Heart right ventricle (tissue), 16 donors: ENCODE measurements at regions not wholly inside any gene's neighbourhood (a gene's known extent, or its start where the extent isn't known, plus 50 kb on each side); places are given as distances from the start of the nearest gene placed in this dataset.
"Not testable (repeated sequence)": the region's sequence is repeated elsewhere in the genome, so short reads cannot be mapped to it uniquely, and the experiment has no call there.

Experiments used
- ATAC-seq, 8 donors: fragments of 200-7000 bp; cut with Tn5 transposase; one replicate each; pipeline ENCODE4 v1.9.1; 2020; ENCODE audit warnings: mild to moderate bottlenecking in 8 of 8, moderate library complexity in 8 of 8, moderate number of reproducible peaks in 1 of 8
- DNase-seq, 2 donors: peaks; one replicate each; pipeline ENCODE4 v3.0.0-alpha.2; 2020
- H3K27ac ChIP-seq, 10 donors: fragments of 200-600 bp; sonication (generic) in 2 of 10; one replicate each; pipeline versions ENCODE4 v1.5.0 to v1.8.0; 2020 to 2022; ENCODE audit warnings: mild to moderate bottlenecking in 3 of 10
- H3K27me3 ChIP-seq, 7 donors: fragments of 200-600 bp; one replicate each; pipeline ENCODE4 v1.8.0; 2021 to 2022; ENCODE audit warnings: mild to moderate bottlenecking in 2 of 7
- H3K36me3 ChIP-seq, 9 donors: fragments of 200-600 bp; sonication (generic) in 1 of 9; one replicate each; pipeline versions ENCODE4 v1.5.0 to v1.8.0; 2020 to 2022; ENCODE audit warnings: mild to moderate bottlenecking in 2 of 9
- H3K4me1 ChIP-seq, 9 donors: fragments of 200-600 bp; sonication (generic) in 1 of 9; one replicate each; pipeline versions ENCODE4 v1.5.0 to v1.8.0; 2020 to 2022; ENCODE audit warnings: mild to moderate bottlenecking in 4 of 9
- H3K4me3 ChIP-seq, 10 donors: fragments of 200-600 bp; sonication (generic) in 2 of 10; one replicate each; pipeline versions ENCODE4 v1.5.0 to v1.8.0; 2020 to 2022; ENCODE audit warnings: mild to moderate bottlenecking in 7 of 10, moderate library complexity in 2 of 10
- H3K9me3 ChIP-seq, 11 donors: fragments of 200-600 bp in 10 of 11; sonication (generic) in 2 of 11; one replicate each; pipeline versions ENCODE4 v1.5.0 to v1.8.0; 2013 to 2022; ENCODE audit warnings: mild to moderate bottlenecking in 2 of 11, control low read depth in 1 of 11, moderate library complexity in 1 of 11
- WGBS, 2 donors: extraction: QIAGEN DNeasy Blood & Tissue Kit; methylation state at CpG; one replicate each; pipeline ENCODE4 v1.1.7; 2013; ENCODE audit warnings: inconsistent platforms in 1 of 2; 5-methylcytosine and 5-hydroxymethylcytosine counted together
- intact Hi-C, 10 donors: fragments of 100-400 bp; cut with DNase I; formaldehyde crosslinking; loops; one replicate each; pipeline versions ENCODE4 v1.11.1 to v1.14.2; 2022
- TF ChIP-seq, protein P1 (sequence below), 9 donors: fragments of 200-600 bp; sonication (generic) in 2 of 9; IDR thresholded peaks; one replicate each; pipeline versions ENCODE4 v1.5.0 to v1.8.0; 2021 to 2022; ENCODE audit warnings: antibody characterized with exemption in 9 of 9, mild to moderate bottlenecking in 5 of 9, moderate library complexity in 1 of 9
- donor health status: Arrhythmogenic right ventricular cardiomyopathy.
- donor health status: ischemic (EF 13 %, LVEDD 7.1; RV severe dilation, severe dysfunction).
- donor health status: healthy with polysubstance abuse.
- donor health status: DM: no; HTN: yes; CAD: no.
- donor health status: DM: no; HTN: no; CAD: no.
- donor health status: ischemic (EF 25% LVEDD 6.9; RV normal size, moderate dysfunction).
- donor health status: ischemic (EF 25% LVEDD 5.7; RV mildly dilated, moderate dysfunction).
- donor health status: healthy.
- donor health status: DM: yes; HTN: yes; CAD: no.
- donor health status: Ischemic cardiomyopathy.
- donor health status: ischemic (EF 35%, LVEDD 5.7; RV mildly dilated, moderate dysfunction).
- donor health status: nonischemic (EF 11% LVEDD 7.7; RV severe dilation, severe dysfunction).
- donor health status: DM: yes; HTN: yes; CAD: no.
- donor health status: PGD.
- donor health status: ischemic (EF 29% LVEDD 5.4; RV normal size, mild dysfunction).
- donor health status: nonischemic (EF 23%, LVEDD 6.1; RV moderate dilation, normal function).

- intact Hi-C loops: no loop called here
- no peak overlapping the region for H3K4me3 ChIP-seq
- TF ChIP-seq, protein P1, sequence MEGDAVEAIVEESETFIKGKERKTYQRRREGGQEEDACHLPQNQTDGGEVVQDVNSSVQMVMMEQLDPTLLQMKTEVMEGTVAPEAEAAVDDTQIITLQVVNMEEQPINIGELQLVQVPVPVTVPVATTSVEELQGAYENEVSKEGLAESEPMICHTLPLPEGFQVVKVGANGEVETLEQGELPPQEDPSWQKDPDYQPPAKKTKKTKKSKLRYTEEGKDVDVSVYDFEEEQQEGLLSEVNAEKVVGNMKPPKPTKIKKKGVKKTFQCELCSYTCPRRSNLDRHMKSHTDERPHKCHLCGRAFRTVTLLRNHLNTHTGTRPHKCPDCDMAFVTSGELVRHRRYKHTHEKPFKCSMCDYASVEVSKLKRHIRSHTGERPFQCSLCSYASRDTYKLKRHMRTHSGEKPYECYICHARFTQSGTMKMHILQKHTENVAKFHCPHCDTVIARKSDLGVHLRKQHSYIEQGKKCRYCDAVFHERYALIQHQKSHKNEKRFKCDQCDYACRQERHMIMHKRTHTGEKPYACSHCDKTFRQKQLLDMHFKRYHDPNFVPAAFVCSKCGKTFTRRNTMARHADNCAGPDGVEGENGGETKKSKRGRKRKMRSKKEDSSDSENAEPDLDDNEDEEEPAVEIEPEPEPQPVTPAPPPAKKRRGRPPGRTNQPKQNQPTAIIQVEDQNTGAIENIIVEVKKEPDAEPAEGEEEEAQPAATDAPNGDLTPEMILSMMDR (IDR thresholded peaks at IDR 0.05): no peak
- peaks cover 0 to 5% (median 0%) of the 10 kb centered on the region in 7 donors for H3K27me3 ChIP-seq
- DNase-seq (no peak), ATAC-seq (no peak)
- no peaks in the 10 kb centered on the region for H3K9me3 ChIP-seq
- WGBS, 2 donors: 30 to 53% methylated on average over 2 of the region's 2 CpGs
- H3K27ac ChIP-seq: no peak overlapping the region
- H3K36me3 ChIP-seq: no peaks in the 10 kb centered on the region
- no peaks in the 10 kb centered on the region for H3K4me1 ChIP-seq
These were observed 92.2 kb upstream of the TRPC7 start for GRCh38 chr5:136457390-136458013.

- intact Hi-C loops: no loop called here
- Histone ChIP-seq H3K27ac (no peak overlapping the region), H3K9me3 (peaks cover 0 to 7% (median 0%) of the 10 kb centered on the region in 11 donors), H3K27me3 (peaks cover 0 to 5% (median 0%) of the 10 kb centered on the region in 7 donors), H3K36me3 (no peaks in the 10 kb centered on the region), H3K4me3 (no peak overlapping the region), H3K4me1 (no peaks in the 10 kb centered on the region)
- TF ChIP-seq, protein P1 (IDR thresholded peaks at IDR 0.05): no peak
- no peak for DNase-seq
- WGBS, 2 donors: 50 to 58% methylated on average over 1 of the region's 1 CpG
- ATAC-seq: no peak
These were observed 90.1 kb upstream of the TRPC7 start for GRCh38 chr5:136455409-136455808.

DNA sequence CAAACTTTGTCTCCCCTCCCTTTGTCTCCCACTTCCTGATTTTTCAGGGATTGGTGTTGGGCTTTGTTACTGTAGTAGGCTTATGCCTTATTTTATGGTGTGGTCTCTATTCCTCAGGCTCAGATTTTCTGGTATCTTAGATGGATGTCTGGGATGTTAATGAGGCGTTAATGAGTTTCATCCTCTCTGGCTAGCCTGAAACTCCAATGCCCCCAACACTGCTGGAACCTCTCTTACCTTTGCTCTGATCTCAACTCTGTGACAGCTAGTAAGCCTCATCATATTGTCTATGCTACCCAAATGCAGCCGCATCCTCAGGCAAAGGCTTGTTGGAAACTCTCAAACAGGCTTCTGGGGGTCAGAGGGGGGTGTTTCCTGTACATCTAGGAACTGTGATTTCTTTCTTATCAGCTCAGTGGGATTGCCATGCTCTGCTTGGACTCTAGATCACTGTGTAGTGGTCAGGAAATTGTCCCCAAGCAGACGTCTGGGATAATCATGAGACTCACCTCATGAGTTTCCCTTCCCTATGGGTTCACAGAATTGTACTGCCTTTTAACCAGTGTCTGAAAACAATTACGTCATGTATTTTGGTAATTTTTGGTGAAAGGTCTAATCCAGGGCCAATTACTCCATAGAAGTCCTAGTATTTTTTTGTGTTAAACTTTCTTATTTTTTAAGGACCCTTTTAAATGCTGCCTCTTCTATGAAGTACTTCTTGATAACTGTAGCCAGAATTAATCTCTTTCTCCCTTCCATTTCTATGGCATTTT is 88.8 kb upstream of the TRPC7 start:
- no peak overlapping the region for H3K4me3 ChIP-seq
- ATAC-seq (no peak), DNase-seq (no peak)
- no peak overlapping the region for H3K27ac ChIP-seq
- peaks cover 0 to 4% (median 0%) of the 10 kb centered on the region in 7 donors for H3K27me3 ChIP-seq
- peaks cover 0 to 7% (median 0%) of the 10 kb centered on the region in 11 donors for H3K9me3 ChIP-seq
- TF ChIP-seq, protein P1 (IDR thresholded peaks at IDR 0.05): no peak
- intact Hi-C loops: no loop called here
- WGBS, 2 donors: 49 to 50% methylated on average over 4 of the region's 4 CpGs
- no peaks in the 10 kb centered on the region for H3K36me3 ChIP-seq
- H3K4me1 ChIP-seq: no peaks in the 10 kb centered on the region

- ATAC-seq: no peak
- no peak overlapping the region for H3K27ac ChIP-seq
- intact Hi-C loops: no loop called here
- H3K4me1 ChIP-seq: no peaks in the 10 kb centered on the region
- no peak overlapping the region for H3K4me3 ChIP-seq
- H3K27me3 ChIP-seq: peaks cover 0 to 4% (median 0%) of the 10 kb centered on the region in 7 donors
- TF ChIP-seq, protein P1 (IDR thresholded peaks at IDR 0.05): no peak
- H3K36me3 ChIP-seq: no peaks in the 10 kb centered on the region
- peaks cover 0 to 7% (median 0%) of the 10 kb centered on the region in 11 donors for H3K9me3 ChIP-seq
- no peak for DNase-seq
These were observed 87.9 kb upstream of the TRPC7 start for GRCh38 chr5:136453199-136453598.

GRCh38 chr5:136447576-136447975 is 82.2 kb upstream of the TRPC7 start:
- H3K27me3 ChIP-seq, H3K4me1 ChIP-seq, intact Hi-C loops, ATAC-seq, H3K27ac ChIP-seq, DNase-seq, H3K4me3 ChIP-seq, H3K36me3 ChIP-seq: not testable (repeated sequence)
- 65 to 66% methylated on average over 2 of the region's 2 CpGs for WGBS, 2 donors
- H3K9me3 ChIP-seq: peaks cover 0 to 14% (median 0%) of the 10 kb centered on the region in 11 donors
